ENCODE measurements at regions not wholly inside any gene's neighbourhood (a gene's known extent, or its start where the extent isn't known, plus 50 kb on each side); places are given as distances from the start of the nearest gene placed in this dataset.

DNA sequence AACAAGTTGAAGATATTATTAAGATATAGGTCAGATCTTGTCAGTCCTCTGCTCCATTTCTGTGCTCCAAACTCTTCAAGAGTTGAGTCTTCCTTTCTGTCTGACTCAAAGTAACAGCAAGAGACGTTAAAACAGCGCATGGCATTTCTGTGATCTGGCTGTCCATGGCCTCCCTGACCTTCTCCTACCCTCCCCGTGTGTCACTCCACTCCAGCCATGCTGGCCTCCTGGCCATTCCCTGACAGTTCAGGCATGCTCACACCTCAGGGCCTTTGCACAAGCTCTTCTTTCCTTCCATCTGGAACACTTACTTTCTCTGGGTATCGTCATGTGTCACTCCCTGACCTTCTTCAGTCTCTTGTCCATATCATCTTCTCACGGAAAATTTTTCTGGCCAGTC, 229.0 kb downstream of the CENPF start:
- H3K9ac ChIP-seq (ENCODE audit: low read length) = no peak overlapping the region
- no peak overlapping the region for H3K27ac ChIP-seq (ENCODE audit: low read length in 2 of 2)
- H3K79me2 ChIP-seq (ENCODE audit: control insufficient read depth, insufficient read depth, low read length) = no peaks in the 10 kb centered on the region
- Mint-ChIP-seq H3K9me3 (ENCODE audit: insufficient read depth) (peaks cover 2% of the 10 kb centered on the region), H3K4me3 (no peak overlapping the region), H3K27ac (no peak overlapping the region), H3K4me1 (no peaks in the 10 kb centered on the region), H3K27me3 (no peaks in the 10 kb centered on the region)
- ChIA-PET POLR2A (no interaction called here), CTCF (no interaction called here)
- no peak overlapping the region for H3K4me3 ChIP-seq (ENCODE audit: control extremely low read depth in 1 of 5, extremely low read depth in 1 of 5, insufficient read depth in 1 of 5, low read depth in 2 of 5, low read length in 4 of 5)
- H3K4me2 ChIP-seq (replicated peaks; ENCODE audit: low read depth, low read length, poor library complexity, severe bottlenecking) = no peak overlapping the region
- TF ChIP-seq EZH2 (IDR thresholded peaks at IDR 0.05; ENCODE audit: borderline replicate concordance, insufficient read depth, low read depth, low read length, poor library complexity, severe bottlenecking) = no peak
- TF ChIP-seq, protein P1, sequence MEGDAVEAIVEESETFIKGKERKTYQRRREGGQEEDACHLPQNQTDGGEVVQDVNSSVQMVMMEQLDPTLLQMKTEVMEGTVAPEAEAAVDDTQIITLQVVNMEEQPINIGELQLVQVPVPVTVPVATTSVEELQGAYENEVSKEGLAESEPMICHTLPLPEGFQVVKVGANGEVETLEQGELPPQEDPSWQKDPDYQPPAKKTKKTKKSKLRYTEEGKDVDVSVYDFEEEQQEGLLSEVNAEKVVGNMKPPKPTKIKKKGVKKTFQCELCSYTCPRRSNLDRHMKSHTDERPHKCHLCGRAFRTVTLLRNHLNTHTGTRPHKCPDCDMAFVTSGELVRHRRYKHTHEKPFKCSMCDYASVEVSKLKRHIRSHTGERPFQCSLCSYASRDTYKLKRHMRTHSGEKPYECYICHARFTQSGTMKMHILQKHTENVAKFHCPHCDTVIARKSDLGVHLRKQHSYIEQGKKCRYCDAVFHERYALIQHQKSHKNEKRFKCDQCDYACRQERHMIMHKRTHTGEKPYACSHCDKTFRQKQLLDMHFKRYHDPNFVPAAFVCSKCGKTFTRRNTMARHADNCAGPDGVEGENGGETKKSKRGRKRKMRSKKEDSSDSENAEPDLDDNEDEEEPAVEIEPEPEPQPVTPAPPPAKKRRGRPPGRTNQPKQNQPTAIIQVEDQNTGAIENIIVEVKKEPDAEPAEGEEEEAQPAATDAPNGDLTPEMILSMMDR (IDR thresholded peaks at IDR 0.05) = no peak
- 89% methylated on average over 4 of the region's 5 CpGs for WGBS (ENCODE audit: insufficient coverage)
- no peaks in the 10 kb centered on the region for H3K4me1 ChIP-seq (ENCODE audit: control insufficient read depth in 2 of 2, insufficient read depth in 2 of 2, low read length in 2 of 2)
- H3K36me3 ChIP-seq (replicated peaks in 1 of 2; ENCODE audit: control extremely low read depth in 1 of 2, control insufficient read depth in 1 of 2, extremely low read depth in 1 of 2, insufficient read depth in 2 of 2, low read length in 1 of 2) = no peaks in the 10 kb centered on the region
- no peak overlapping the region for H2AFZ ChIP-seq (ENCODE audit: insufficient read depth, low read depth, low read length, poor library complexity, severe bottlenecking)
- H3K27me3 ChIP-seq (replicated peaks in 1 of 4; ENCODE audit: control extremely low read depth in 1 of 4, control insufficient read depth in 3 of 4, insufficient read depth in 4 of 4, low read length in 3 of 4) = no peaks in the 10 kb centered on the region
- no peak for DNase-seq
- no peak for ATAC-seq (ENCODE audit: low read depth)
- intact Hi-C loops (cut with micrococcal nuclease) = no loop called here
- no peaks in the 10 kb centered on the region for H4K20me1 ChIP-seq (ENCODE audit: control insufficient read depth, insufficient read depth, low read length, poor library complexity, severe bottlenecking)
- H3K9me3 ChIP-seq (ENCODE audit: control extremely low read depth in 1 of 3, control insufficient read depth in 2 of 3, insufficient read depth in 1 of 3, low read length in 2 of 3) = no peaks in the 10 kb centered on the region

DNA sequence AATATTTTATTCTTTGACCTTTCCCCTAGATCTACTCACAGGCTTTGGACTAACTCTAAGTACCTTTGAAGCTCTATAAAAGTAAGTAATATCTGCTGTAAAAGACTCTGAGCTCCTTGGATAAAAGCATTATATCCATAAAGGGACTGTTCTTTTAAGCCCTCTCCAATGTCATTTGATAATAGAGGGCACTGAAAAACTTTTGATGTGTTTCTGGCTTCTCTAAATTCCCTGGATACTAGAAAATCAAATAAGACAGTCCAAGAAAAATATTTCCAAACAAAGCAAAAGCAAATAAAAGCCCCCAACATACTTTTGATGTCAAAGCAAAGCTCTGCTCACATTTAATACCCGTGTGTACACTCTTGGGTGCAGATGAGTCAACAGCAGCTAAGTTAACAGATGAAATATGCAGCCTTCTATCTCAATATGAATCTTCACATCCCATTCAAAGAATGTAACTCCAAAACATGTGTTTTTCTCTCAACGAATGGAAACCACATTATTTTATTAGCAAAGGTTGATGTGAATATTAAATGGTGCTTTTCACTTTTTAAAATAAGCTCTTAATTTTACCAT, 230.3 kb downstream of the CENPF start:
- no peak overlapping the region for H3K4me2 ChIP-seq (replicated peaks; ENCODE audit: low read depth, low read length, poor library complexity, severe bottlenecking)
- no peaks in the 10 kb centered on the region for H4K20me1 ChIP-seq (ENCODE audit: control insufficient read depth, insufficient read depth, low read length, poor library complexity, severe bottlenecking)
- no peaks in the 10 kb centered on the region for H3K9me3 ChIP-seq (ENCODE audit: control extremely low read depth in 1 of 3, control insufficient read depth in 2 of 3, insufficient read depth in 1 of 3, low read length in 2 of 3)
- TF ChIP-seq EZH2 (IDR thresholded peaks at IDR 0.05; ENCODE audit: borderline replicate concordance, insufficient read depth, low read depth, low read length, poor library complexity, severe bottlenecking) = no peak
- TF ChIP-seq, protein P1 (IDR thresholded peaks at IDR 0.05) = no peak
- DNase-seq (no peak), ATAC-seq (ENCODE audit: low read depth) (no peak)
- H3K27ac ChIP-seq (ENCODE audit: low read length in 2 of 2) = no peak overlapping the region
- Mint-ChIP-seq H3K27ac (no peak overlapping the region), H3K27me3 (no peaks in the 10 kb centered on the region), H3K4me3 (no peak overlapping the region), H3K9me3 (ENCODE audit: insufficient read depth) (no peaks in the 10 kb centered on the region), H3K4me1 (no peaks in the 10 kb centered on the region)
- ChIA-PET CTCF (no interaction called here), POLR2A (no interaction called here)
- intact Hi-C loops (cut with micrococcal nuclease) = no loop called here
- H3K9ac ChIP-seq (ENCODE audit: low read length) = no peak overlapping the region
- 78% methylated on average over 1 of the region's 2 CpGs for WGBS (ENCODE audit: insufficient coverage)
- no peaks in the 10 kb centered on the region for H3K27me3 ChIP-seq (replicated peaks in 1 of 4; ENCODE audit: control extremely low read depth in 1 of 4, control insufficient read depth in 3 of 4, insufficient read depth in 4 of 4, low read length in 3 of 4)
- H3K4me3 ChIP-seq (ENCODE audit: control extremely low read depth in 1 of 5, extremely low read depth in 1 of 5, insufficient read depth in 1 of 5, low read depth in 2 of 5, low read length in 4 of 5) = no peak overlapping the region
- H2AFZ ChIP-seq (ENCODE audit: insufficient read depth, low read depth, low read length, poor library complexity, severe bottlenecking) = no peak overlapping the region
- no peaks in the 10 kb centered on the region for H3K36me3 ChIP-seq (replicated peaks in 1 of 2; ENCODE audit: control extremely low read depth in 1 of 2, control insufficient read depth in 1 of 2, extremely low read depth in 1 of 2, insufficient read depth in 2 of 2, low read length in 1 of 2)
- no peaks in the 10 kb centered on the region for H3K79me2 ChIP-seq (ENCODE audit: control insufficient read depth, insufficient read depth, low read length)
- no peaks in the 10 kb centered on the region for H3K4me1 ChIP-seq (ENCODE audit: control insufficient read depth in 2 of 2, insufficient read depth in 2 of 2, low read length in 2 of 2)
